Trophoblast cell (in vitro differentiated cells and primary cell): ENCODE measurements at regions not wholly inside any gene's neighbourhood (a gene's known extent, or its start where the extent isn't known, plus 50 kb on each side); places are given as distances from the start of the nearest gene placed in this dataset.
"Not testable (repeated sequence)": the region's sequence is repeated elsewhere in the genome, so short reads cannot be mapped to it uniquely, and the experiment has no call there.

Experiments used
- DNase-seq, 2 donors: peaks; one replicate each; pipeline ENCODE4 v3.0.0-alpha.2; 2016
- H2AFZ ChIP-seq: 2 replicates; pipeline ENCODE4 v1.6.1; 2013; ENCODE audit warnings: low read length, moderate library complexity, mild to moderate bottlenecking; ENCODE audit not compliant: insufficient read depth, poor library complexity
- H2AK5ac ChIP-seq: 2 replicates; pipeline ENCODE4 v1.6.1; 2013; ENCODE audit warnings: mild to moderate bottlenecking, low read length
- H2BK120ac ChIP-seq: 2 replicates; pipeline ENCODE4 v1.6.1; 2013; ENCODE audit warnings: low read length, mild to moderate bottlenecking, moderate library complexity; ENCODE audit not compliant: insufficient read depth, poor library complexity
- H2BK12ac ChIP-seq: 2 replicates; pipeline ENCODE4 v1.6.1; 2013; ENCODE audit warnings: mild to moderate bottlenecking, low read length, moderate library complexity
- H2BK5ac ChIP-seq: 2 replicates; pipeline ENCODE4 v1.6.1; 2013; ENCODE audit warnings: low read length, low read depth, moderate library complexity, mild to moderate bottlenecking; ENCODE audit not compliant: poor library complexity
- H3K14ac ChIP-seq: 2 replicates; pipeline ENCODE4 v1.6.1; 2013; ENCODE audit warnings: mild to moderate bottlenecking, low read length
- H3K18ac ChIP-seq: 2 replicates; pipeline ENCODE4 v1.6.1; 2013; ENCODE audit warnings: mild to moderate bottlenecking, low read length
- H3K23ac ChIP-seq: 2 replicates; pipeline ENCODE4 v1.6.1; 2013; ENCODE audit warnings: low read length
- H3K27ac ChIP-seq: 2 replicates; pipeline ENCODE4 v1.5.1; 2013; ENCODE audit warnings: low read depth, mild to moderate bottlenecking, inconsistent platforms, low read length, moderate library complexity
- H3K27me3 ChIP-seq: 2 replicates; pipeline ENCODE4 v1.6.1; 2013; ENCODE audit warnings: inconsistent platforms, mild to moderate bottlenecking, low read length, moderate library complexity; ENCODE audit not compliant: insufficient read depth
- H3K36me3 ChIP-seq, 2 experiments: 1 replicate in 1 of 2; 2 replicates in 1 of 2; pipeline ENCODE4 v1.6.1; 2013; ENCODE audit warnings: low read length in 2 of 2, mild to moderate bottlenecking in 2 of 2, moderate library complexity in 1 of 2; ENCODE audit not compliant: insufficient read depth in 2 of 2, control insufficient read depth in 1 of 2
- H3K4ac ChIP-seq: 2 replicates; pipeline ENCODE4 v1.6.1; 2013; ENCODE audit warnings: low read depth, mild to moderate bottlenecking, low read length, moderate library complexity
- H3K4me1 ChIP-seq, 2 experiments: 1 replicate in 1 of 2; 2 replicates in 1 of 2; pipeline ENCODE4 v1.6.1; 2013; ENCODE audit warnings: low read length in 2 of 2, mild to moderate bottlenecking in 2 of 2, moderate library complexity in 1 of 2; ENCODE audit not compliant: insufficient read depth in 2 of 2, control insufficient read depth in 1 of 2
- H3K4me2 ChIP-seq: 2 replicates; pipeline ENCODE4 v1.6.1; 2013; ENCODE audit warnings: inconsistent platforms, mild to moderate bottlenecking, low read length, moderate library complexity
- H3K4me3 ChIP-seq: 2 replicates; pipeline ENCODE4 v1.5.1; 2013; ENCODE audit warnings: mild to moderate bottlenecking, low read depth, low read length, inconsistent platforms
- H3K79me1 ChIP-seq: one replicate; pipeline ENCODE4 v1.6.1; 2013; ENCODE audit warnings: low read length
- H3K79me2 ChIP-seq: 2 replicates; pipeline ENCODE4 v1.6.1; 2013; ENCODE audit warnings: low read length, mild to moderate bottlenecking; ENCODE audit not compliant: control insufficient read depth, insufficient read depth, poor library complexity
- H3K9ac ChIP-seq: 2 replicates; pipeline ENCODE4 v1.6.1; 2013; ENCODE audit warnings: mild to moderate bottlenecking, low read length
- H3K9me3 ChIP-seq: 2 replicates; pipeline ENCODE4 v1.6.1; 2013; ENCODE audit warnings: low read depth, mild to moderate bottlenecking, control low read depth, inconsistent platforms, low read length; ENCODE audit not compliant: insufficient read depth
- H4K12ac ChIP-seq: 2 replicates; pipeline ENCODE4 v1.6.1; 2013; ENCODE audit warnings: low read depth, mild to moderate bottlenecking, low read length, moderate library complexity
- H4K8ac ChIP-seq: 2 replicates; pipeline ENCODE4 v1.6.1; 2013; ENCODE audit warnings: low read depth, mild to moderate bottlenecking, low read length, moderate library complexity
- H4K91ac ChIP-seq: one replicate; pipeline ENCODE4 v1.6.1; 2013; ENCODE audit warnings: low read depth, mild to moderate bottlenecking, low read length, moderate library complexity
- WGBS: extraction: QIAGEN DNeasy Blood & Tissue Kit; methylation state at CpG from one replicate; pipeline ENCODE4 v1.1.7; 2013; ENCODE audit warnings: missing lambda C conversion rate; ENCODE audit not compliant: insufficient read length, insufficient coverage; ENCODE audit errors: extremely low coverage; 5-methylcytosine and 5-hydroxymethylcytosine counted together

- H3K4me1 ChIP-seq = peaks cover 15% of the 10 kb centered on the region in 2 experiments
- no peak overlapping the region for H2AFZ ChIP-seq
- H3K9me3 ChIP-seq = no peaks in the 10 kb centered on the region
- H4K8ac ChIP-seq = no peak overlapping the region
- WGBS = 100% methylated on average over 1 of the region's 4 CpGs
- no peak overlapping the region for H3K18ac ChIP-seq
- H3K4me2 ChIP-seq = no peak overlapping the region
- no peak overlapping the region for H3K4me3 ChIP-seq
- no peaks in the 10 kb centered on the region for H3K36me3 ChIP-seq
- H3K79me2 ChIP-seq = no peaks in the 10 kb centered on the region
- H2BK12ac ChIP-seq = peak overlapping the region; percentile 16
- H3K27ac ChIP-seq = no peak overlapping the region
- no peak overlapping the region for H2BK5ac ChIP-seq
- DNase-seq = no peak
- peaks cover 6% of the 10 kb centered on the region for H3K79me1 ChIP-seq
- no peak overlapping the region for H2BK120ac ChIP-seq
- no peak overlapping the region for H3K4ac ChIP-seq
- peak overlapping the region; percentile 42 for H4K91ac ChIP-seq
- H3K9ac ChIP-seq = no peak overlapping the region
- no peak overlapping the region for H3K14ac ChIP-seq
- H4K12ac ChIP-seq = no peak overlapping the region
- H3K27me3 ChIP-seq = no peaks in the 10 kb centered on the region
- H2AK5ac ChIP-seq = no peak overlapping the region
- no peak overlapping the region for H3K23ac ChIP-seq
Measured at GRCh38 chr15:89004726-89005030, 83.6 kb upstream of the ABHD2 start.

GRCh38 chr15:89007527-89007926 lies 80.7 kb upstream of the ABHD2 start:
- not testable (repeated sequence) for H3K14ac ChIP-seq, H3K27ac ChIP-seq, H2AK5ac ChIP-seq, H3K9me3 ChIP-seq, DNase-seq, H4K8ac ChIP-seq, H3K4ac ChIP-seq, H3K79me2 ChIP-seq, H3K23ac ChIP-seq, H4K91ac ChIP-seq, H3K27me3 ChIP-seq, H2BK5ac ChIP-seq, H3K18ac ChIP-seq, H2BK120ac ChIP-seq, H4K12ac ChIP-seq, H3K9ac ChIP-seq, H3K36me3 ChIP-seq, H3K4me3 ChIP-seq, H3K4me2 ChIP-seq, H2BK12ac ChIP-seq, H3K79me1 ChIP-seq, H2AFZ ChIP-seq
- H3K4me1 ChIP-seq = peaks cover 7 to 11% of the 10 kb centered on the region in 2 experiments
- no CpG with 5 or more reads among the region's 9 CpGs for WGBS

- no peaks in the 10 kb centered on the region for H3K36me3 ChIP-seq
- no peak overlapping the region for H3K23ac ChIP-seq
- no peak overlapping the region for H3K27ac ChIP-seq
- H4K91ac ChIP-seq = no peak overlapping the region
- no peak overlapping the region for H2AFZ ChIP-seq
- no peak overlapping the region for H3K18ac ChIP-seq
- no peak overlapping the region for H3K4ac ChIP-seq
- H4K8ac ChIP-seq = no peak overlapping the region
- no peaks in the 10 kb centered on the region for H3K27me3 ChIP-seq
- H2BK5ac ChIP-seq = no peak overlapping the region
- H3K4me3 ChIP-seq = no peak overlapping the region
- no peak overlapping the region for H2AK5ac ChIP-seq
- no peak overlapping the region for H4K12ac ChIP-seq
- no peaks in the 10 kb centered on the region for H3K79me2 ChIP-seq
- no peak overlapping the region for H3K4me2 ChIP-seq
- no peak overlapping the region for H2BK120ac ChIP-seq
- no peak overlapping the region for H3K14ac ChIP-seq
- no peak overlapping the region for H3K9ac ChIP-seq
- H3K4me1 ChIP-seq = peaks cover 4 to 6% of the 10 kb centered on the region in 2 experiments
- no peaks in the 10 kb centered on the region for H3K79me1 ChIP-seq
- H3K9me3 ChIP-seq = no peaks in the 10 kb centered on the region
- no peak overlapping the region for H2BK12ac ChIP-seq
- no peak for DNase-seq
Measured at GRCh38 chr15:89007989-89008388, 80.3 kb upstream of the ABHD2 start.

- DNase-seq = no peak
- no peak overlapping the region for H4K12ac ChIP-seq
- no peak overlapping the region for H2AK5ac ChIP-seq
- H2BK120ac ChIP-seq = no peak overlapping the region
- H3K27ac ChIP-seq = no peak overlapping the region
- no CpG with 5 or more reads among the region's 6 CpGs for WGBS
- no peak overlapping the region for H3K18ac ChIP-seq
- H3K79me2 ChIP-seq = no peaks in the 10 kb centered on the region
- no peak overlapping the region for H3K14ac ChIP-seq
- no peaks in the 10 kb centered on the region for H3K36me3 ChIP-seq
- H3K4ac ChIP-seq = no peak overlapping the region
- H3K4me1 ChIP-seq = no peaks in the 10 kb centered on the region
- H2AFZ ChIP-seq = no peak overlapping the region
- H3K27me3 ChIP-seq = no peaks in the 10 kb centered on the region
- no peak overlapping the region for H3K9ac ChIP-seq
- H3K9me3 ChIP-seq = no peaks in the 10 kb centered on the region
- H3K79me1 ChIP-seq = no peaks in the 10 kb centered on the region
- no peak overlapping the region for H3K23ac ChIP-seq
- H4K8ac ChIP-seq = no peak overlapping the region
- H4K91ac ChIP-seq = no peak overlapping the region
- H2BK12ac ChIP-seq = no peak overlapping the region
- H3K4me3 ChIP-seq = no peak overlapping the region
- no peak overlapping the region for H3K4me2 ChIP-seq
- H2BK5ac ChIP-seq = no peak overlapping the region
Measured at GRCh38 chr15:89009080-89009479, 79.2 kb upstream of the ABHD2 start.
